ENCODE measurements at regions not wholly inside any gene's neighbourhood (a gene's known extent, or its start where the extent isn't known, plus 50 kb on each side); places are given as distances from the start of the nearest gene placed in this dataset.

DNA sequence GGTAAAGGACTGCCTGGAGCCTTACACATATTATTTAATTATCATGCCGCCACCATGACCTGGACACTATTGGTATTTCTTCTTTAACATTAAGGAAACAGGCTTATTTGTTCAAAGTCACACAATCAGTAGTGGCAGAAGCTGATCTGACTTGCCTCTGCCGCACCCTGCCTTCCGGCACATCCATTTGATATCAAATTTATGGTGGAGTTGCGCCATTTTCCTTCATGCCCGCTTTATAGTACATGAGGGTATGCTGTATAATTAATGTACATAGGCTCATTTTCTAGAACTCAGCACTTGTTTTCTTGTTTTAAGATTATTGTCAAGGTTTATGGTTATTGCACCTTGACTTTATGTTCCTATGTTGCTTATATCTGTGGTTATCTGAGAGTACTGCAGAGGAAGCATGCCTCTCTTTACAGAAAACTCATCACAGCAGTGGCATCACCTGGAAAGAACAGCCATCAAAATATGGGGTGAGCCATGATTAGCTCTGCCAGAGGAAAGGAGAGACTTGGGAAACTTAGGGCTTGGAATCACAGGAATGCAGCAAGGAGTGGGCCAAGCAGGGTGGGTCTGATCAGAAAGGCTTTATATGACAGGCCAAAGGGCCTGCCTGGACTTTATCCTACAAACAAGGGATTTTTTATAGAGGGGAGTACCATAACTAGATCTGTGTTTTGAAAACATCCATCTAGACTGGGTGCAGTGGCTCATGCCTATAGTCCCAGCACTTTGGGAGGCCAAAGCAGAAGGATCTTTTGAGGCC is 72.2 kb upstream of the GJB5 start:
- POLR2A ChIA-PET: no interaction called here

DNA sequence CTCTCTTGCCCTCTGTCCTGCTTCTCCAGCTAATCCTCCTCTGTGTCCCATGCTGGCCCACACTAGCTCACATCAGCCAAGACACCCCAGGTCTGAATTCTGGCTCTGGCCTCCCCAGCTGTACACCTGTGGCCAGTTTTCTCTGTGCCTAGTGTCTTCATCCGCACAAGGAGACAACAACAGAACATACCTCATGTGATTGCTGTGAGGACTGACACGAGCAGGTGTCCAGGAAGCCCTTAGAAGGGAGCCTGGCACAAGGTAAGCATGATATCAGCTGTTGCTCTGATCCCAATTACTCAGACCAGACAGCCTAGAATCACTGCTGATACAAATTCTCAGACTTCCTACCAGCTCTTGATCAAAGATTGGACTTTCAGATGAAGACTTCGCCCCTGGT is 71.2 kb upstream of the GJB5 start:
- POLR2A ChIA-PET: no interaction called here
- Histone ChIP-seq H3K27me3 (ENCODE audit: control insufficient read depth, insufficient read depth, low read length) (peaks cover 5% of the 10 kb centered on the region), H3K27ac (ENCODE audit: low read length) (no peak overlapping the region), H3K4me1 (ENCODE audit: control insufficient read depth, insufficient read depth, low read length) (no peaks in the 10 kb centered on the region), H3K36me3 (ENCODE audit: control insufficient read depth, insufficient read depth, low read length) (no peaks in the 10 kb centered on the region), H3K4me3 (ENCODE audit: low read depth in 2 of 2, low read length in 2 of 2) (no peak overlapping the region), H3K9me3 (ENCODE audit: control insufficient read depth, insufficient read depth, low read depth, low read length) (no peaks in the 10 kb centered on the region)
- no peak for DNase-seq (ENCODE audit: low read depth, low spot score)
- in situ Hi-C loops (cut with HindIII; ENCODE audit: low pct_unique_long_range_greater_than_20kb, low sequenced_read_pairs): no loop called here
- no TSS peak for BruUV-seq (replicated peaks)
- TF ChIP-seq TCF7L2 (IDR thresholded peaks at IDR 0.05; ENCODE audit: low read depth, low read length): no peak
- no peak for TF ChIP-seq REST (IDR thresholded peaks at IDR 0.05; ENCODE audit: insufficient read depth in 1 of 2, low read depth in 2 of 2, low read length in 1 of 2)
- no peak for TF ChIP-seq POLR2AphosphoS5 (IDR thresholded peaks at IDR 0.05; ENCODE audit: low read depth, low read length)
- no peak for TF ChIP-seq SIN3A (IDR thresholded peaks at IDR 0.05; ENCODE audit: borderline replicate concordance, insufficient read depth, low read depth, low read length)
- TF ChIP-seq, protein P1, sequence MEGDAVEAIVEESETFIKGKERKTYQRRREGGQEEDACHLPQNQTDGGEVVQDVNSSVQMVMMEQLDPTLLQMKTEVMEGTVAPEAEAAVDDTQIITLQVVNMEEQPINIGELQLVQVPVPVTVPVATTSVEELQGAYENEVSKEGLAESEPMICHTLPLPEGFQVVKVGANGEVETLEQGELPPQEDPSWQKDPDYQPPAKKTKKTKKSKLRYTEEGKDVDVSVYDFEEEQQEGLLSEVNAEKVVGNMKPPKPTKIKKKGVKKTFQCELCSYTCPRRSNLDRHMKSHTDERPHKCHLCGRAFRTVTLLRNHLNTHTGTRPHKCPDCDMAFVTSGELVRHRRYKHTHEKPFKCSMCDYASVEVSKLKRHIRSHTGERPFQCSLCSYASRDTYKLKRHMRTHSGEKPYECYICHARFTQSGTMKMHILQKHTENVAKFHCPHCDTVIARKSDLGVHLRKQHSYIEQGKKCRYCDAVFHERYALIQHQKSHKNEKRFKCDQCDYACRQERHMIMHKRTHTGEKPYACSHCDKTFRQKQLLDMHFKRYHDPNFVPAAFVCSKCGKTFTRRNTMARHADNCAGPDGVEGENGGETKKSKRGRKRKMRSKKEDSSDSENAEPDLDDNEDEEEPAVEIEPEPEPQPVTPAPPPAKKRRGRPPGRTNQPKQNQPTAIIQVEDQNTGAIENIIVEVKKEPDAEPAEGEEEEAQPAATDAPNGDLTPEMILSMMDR (IDR thresholded peaks at IDR 0.05): no peak
- CTCF ChIA-PET: no interaction called here
- intact Hi-C loops (cut with micrococcal nuclease; ENCODE audit: unreplicated experiment): no loop called here
- no peak for ATAC-seq

More for the DNA sequence above, 72.2 kb upstream of the GJB5 start:
- in situ Hi-C loops (cut with HindIII; ENCODE audit: low pct_unique_long_range_greater_than_20kb, low sequenced_read_pairs) (no loop called here), intact Hi-C loops (cut with micrococcal nuclease; ENCODE audit: unreplicated experiment) (no loop called here)
- DNase-seq (ENCODE audit: low read depth, low spot score) (no peak), ATAC-seq (no peak)
- no peaks in the 10 kb centered on the region for H3K9me3 ChIP-seq (ENCODE audit: control insufficient read depth, insufficient read depth, low read depth, low read length)
- H3K27me3 ChIP-seq (ENCODE audit: control insufficient read depth, insufficient read depth, low read length): peaks cover 7% of the 10 kb centered on the region
- no peak overlapping the region for H3K4me3 ChIP-seq (ENCODE audit: low read depth in 2 of 2, low read length in 2 of 2)
- BruUV-seq (replicated peaks): no TSS peak
- H3K27ac ChIP-seq (ENCODE audit: low read length): no peak overlapping the region
- no peaks in the 10 kb centered on the region for H3K36me3 ChIP-seq (ENCODE audit: control insufficient read depth, insufficient read depth, low read length)
- TF ChIP-seq SIN3A (IDR thresholded peaks at IDR 0.05; ENCODE audit: borderline replicate concordance, insufficient read depth, low read depth, low read length) (no peak), REST (IDR thresholded peaks at IDR 0.05; ENCODE audit: insufficient read depth in 1 of 2, low read depth in 2 of 2, low read length in 1 of 2) (no peak), TCF7L2 (IDR thresholded peaks at IDR 0.05; ENCODE audit: low read depth, low read length) (no peak), POLR2AphosphoS5 (IDR thresholded peaks at IDR 0.05; ENCODE audit: low read depth, low read length) (no peak)
- TF ChIP-seq, protein P1 (IDR thresholded peaks at IDR 0.05): no peak
- H3K4me1 ChIP-seq (ENCODE audit: control insufficient read depth, insufficient read depth, low read length): no peaks in the 10 kb centered on the region
- CTCF ChIA-PET: no interaction called here

All from Panc1 (cell line).